HepG2 (cell line): ENCODE measurements at regions not wholly inside any gene's neighbourhood (a gene's known extent, or its start where the extent isn't known, plus 50 kb on each side); places are given as distances from the start of the nearest gene placed in this dataset.

Experiments
- FOSL2 ChIP-seq: sonication (generic); formaldehyde crosslinking; IDR thresholded peaks from 2 replicates; pipeline ENCODE4 v1.4.0; 2020; ENCODE audit warnings: missing genetic modification reagents
- FOXP1 ChIP-seq, 2 experiments: fragments of 450-650 bp in 1 of 2; IDR thresholded peaks; 2 replicates each; pipeline ENCODE4 v1.6.1; 2017 to 2018; ENCODE audit warnings: antibody characterized with exemption in 1 of 2
- FUBP1 ChIP-seq: sonication (generic); formaldehyde crosslinking; IDR thresholded peaks from 2 replicates; pipeline ENCODE4 v1.5.1; 2020; ENCODE audit warnings: missing genetic modification reagents, mild to moderate bottlenecking, borderline replicate concordance
- HHEX ChIP-seq: IDR thresholded peaks from 2 replicates; pipeline ENCODE4 v1.6.1; 2016; ENCODE audit warnings: control low read depth
- HNF4A ChIP-seq: sonication (generic); formaldehyde crosslinking; IDR thresholded peaks from 2 replicates; pipeline ENCODE4 v1.4.0; 2020; ENCODE audit warnings: missing genetic modification reagents
- HOXA9 ChIP-seq: sonication (generic); formaldehyde crosslinking; IDR thresholded peaks from 2 replicates; pipeline ENCODE4 v1.8.1; 2022; ENCODE audit warnings: missing genetic modification reagents, mild to moderate bottlenecking, moderate library complexity, borderline replicate concordance
- MLXIP ChIP-seq: sonication (generic); formaldehyde crosslinking; IDR thresholded peaks from 2 replicates; pipeline ENCODE4 v1.9.0; 2021; ENCODE audit warnings: missing genetic modification reagents, borderline replicate concordance
- RARA ChIP-seq: IDR thresholded peaks from 2 replicates; pipeline ENCODE4 v1.6.1; 2016; ENCODE audit warnings: missing genetic modification reagents, missing compliant biosample characterization
- TBX2 ChIP-seq: sonication (generic); formaldehyde crosslinking; IDR thresholded peaks from 2 replicates; pipeline ENCODE4 v1.5.0; 2020; ENCODE audit warnings: missing genetic modification reagents, mild to moderate bottlenecking, borderline replicate concordance
- ZNF232 ChIP-seq: sonication (generic); formaldehyde crosslinking; IDR thresholded peaks from 2 replicates; pipeline ENCODE4 v1.4.0; 2020; ENCODE audit warnings: missing genetic modification reagents, borderline replicate concordance
- ZNF256 ChIP-seq: sonication (generic); formaldehyde crosslinking; conservative IDR thresholded peaks from 2 replicates; pipeline ENCODE4 v1.4.0; 2020; ENCODE audit warnings: missing genetic modification reagents
- ZNF275 ChIP-seq: sonication (generic); formaldehyde crosslinking; IDR thresholded peaks from 2 replicates; pipeline ENCODE4 v1.8.0; 2022; ENCODE audit warnings: missing genetic modification reagents, mild to moderate bottlenecking, inconsistent platforms, borderline replicate concordance
- TF ChIP-seq, protein P1 (sequence below): sonication (generic); formaldehyde crosslinking; IDR thresholded peaks from 2 replicates; pipeline ENCODE4 v1.5.0; 2020; ENCODE audit warnings: missing genetic modification reagents

GRCh38 chr16:51003850-51004566 lies 147.1 kb downstream of the SALL1 start (continued):
- TF ChIP-seq MLXIP (CRISPR knock-in tag) (no peak), HOXA9 (CRISPR knock-in tag) (no peak), ZNF256 (CRISPR knock-in tag) (no peak), ZNF275 (CRISPR knock-in tag) (no peak), HNF4A (CRISPR knock-in tag) (0 out of 2 replicates have a peak, but pooled peaks have one; percentile 37), RARA (CRISPR knock-in tag) (0 out of 2 replicates have a peak, but pooled peaks have one; percentile 22), ZNF232 (no peak), TBX2 (CRISPR knock-in tag) (peak; percentile 23; the same call in 1 of the 2 replicates), HHEX (CRISPR knock-in tag) (no peak), FOXP1 (IDR thresholded peaks at IDR 0.05) (no peak), FOXP1 (CRISPR knock-in tag; IDR thresholded peaks at IDR 0.05) (0 out of 2 replicates have a peak, but pooled peaks have one; percentile 7), FUBP1 (no peak), FOSL2 (peak; percentile 44; the same call in 1 of the 2 replicates)
- TF ChIP-seq, protein P1, sequence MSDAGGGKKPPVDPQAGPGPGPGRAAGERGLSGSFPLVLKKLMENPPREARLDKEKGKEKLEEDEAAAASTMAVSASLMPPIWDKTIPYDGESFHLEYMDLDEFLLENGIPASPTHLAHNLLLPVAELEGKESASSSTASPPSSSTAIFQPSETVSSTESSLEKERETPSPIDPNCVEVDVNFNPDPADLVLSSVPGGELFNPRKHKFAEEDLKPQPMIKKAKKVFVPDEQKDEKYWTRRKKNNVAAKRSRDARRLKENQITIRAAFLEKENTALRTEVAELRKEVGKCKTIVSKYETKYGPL (CRISPR knock-in tag), result no peak
